ENCODE measurements at regions not wholly inside any gene's neighbourhood (a gene's known extent, or its start where the extent isn't known, plus 50 kb on each side); places are given as distances from the start of the nearest gene placed in this dataset.

DNA sequence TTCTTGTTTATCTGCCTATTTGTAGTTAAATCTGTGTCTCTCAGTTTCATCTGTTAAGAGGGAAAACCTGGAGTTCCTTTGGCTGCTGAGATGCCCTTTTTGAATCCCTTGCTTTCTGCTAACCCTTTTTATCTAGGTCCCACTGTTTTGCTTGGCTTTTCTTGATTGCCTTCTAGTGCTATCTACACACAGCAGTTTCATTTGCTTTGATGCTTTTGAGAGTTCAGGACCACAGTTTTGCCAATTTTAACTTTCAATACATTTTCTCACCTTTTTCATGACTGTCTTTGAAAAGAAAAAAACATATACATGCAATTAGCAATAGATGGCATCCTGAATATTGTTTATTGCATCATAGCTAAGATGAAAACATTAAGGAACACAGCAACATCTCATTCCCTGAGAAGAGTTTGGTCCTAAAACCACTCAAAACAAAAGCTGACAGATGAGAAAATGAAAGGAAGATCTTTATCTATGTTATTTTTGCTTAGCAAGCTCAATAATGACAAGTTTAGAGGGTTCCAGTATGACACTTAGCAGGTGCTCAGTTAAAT is 241.4 kb upstream of the MEX3C start:
- H3K18ac ChIP-seq (ENCODE audit: extremely low read depth, low read length), result no peak overlapping the region
- TF ChIP-seq CHD2 (IDR thresholded peaks at IDR 0.05; ENCODE audit: low read length) (no peak), SIX5 (IDR thresholded peaks at IDR 0.05; ENCODE audit: low read depth, low read length) (no peak), SUZ12 (IDR thresholded peaks at IDR 0.05; ENCODE audit: low read length) (no peak), RFX5 (IDR thresholded peaks at IDR 0.05; ENCODE audit: borderline replicate concordance, low read depth, low read length) (no peak), RXRA (IDR thresholded peaks at IDR 0.05; ENCODE audit: insufficient read depth, low read depth, low read length) (no peak), SP2 (IDR thresholded peaks at IDR 0.05; ENCODE audit: low read length) (no peak), CBX8 (IDR thresholded peaks at IDR 0.05; ENCODE audit: borderline replicate concordance, low read depth, low read length) (no peak), CHD1 (IDR thresholded peaks at IDR 0.05; ENCODE audit: low read depth, low read length) (no peak)

More for the DNA sequence above, 241.4 kb upstream of the MEX3C start:
- Histone ChIP-seq H4K20me1 (replicated peaks in 1 of 2; ENCODE audit: control insufficient read depth in 1 of 2, insufficient read depth in 2 of 2, low read length in 2 of 2) (no peaks in the 10 kb centered on the region), H3K9me3 (ENCODE audit: insufficient read depth in 2 of 2, low read depth in 1 of 2, low read length in 1 of 2) (no peaks in the 10 kb centered on the region), H2BK5ac (ENCODE audit: low read depth, low read length) (no peak overlapping the region), H2BK120ac (replicated peaks; ENCODE audit: low read depth, low read length) (no peak overlapping the region), H4K5ac (ENCODE audit: insufficient read length, low read depth, low read length) (no peak overlapping the region), H3K4me1 (replicated peaks in 1 of 4; ENCODE audit: control insufficient read depth in 3 of 4, insufficient read depth in 4 of 4, low read length in 3 of 4) (no peaks in the 10 kb centered on the region), H2BK12ac (ENCODE audit: low read depth, low read length) (no peak overlapping the region), H3K9ac (replicated peaks in 1 of 4; ENCODE audit: extremely low read depth in 1 of 4, low read depth in 3 of 4, low read length in 3 of 4) (no peak overlapping the region), H4K8ac (ENCODE audit: extremely low read depth, insufficient read depth, low read length) (no peak overlapping the region), H3K56ac (replicated peaks; ENCODE audit: insufficient read length, low read depth, low read length) (no peak overlapping the region), H3K4me3 (ENCODE audit: extremely low read depth in 1 of 4, insufficient read depth in 2 of 4, low read depth in 3 of 4, low read length in 4 of 4) (no peak overlapping the region), H2AFZ (ENCODE audit: low read length) (no peak overlapping the region), H3K36me3 (ENCODE audit: control insufficient read depth in 2 of 4, insufficient read depth in 4 of 4, low read length in 3 of 4) (no peaks in the 10 kb centered on the region), H3K79me1 (ENCODE audit: low read depth, low read length) (no peaks in the 10 kb centered on the region), H3K79me2 (ENCODE audit: control insufficient read depth in 1 of 2, insufficient read depth in 2 of 2, low read length in 2 of 2) (no peaks in the 10 kb centered on the region), H4K91ac (replicated peaks; ENCODE audit: insufficient read length, low read length) (no peak overlapping the region), H2BK15ac (ENCODE audit: low read length) (no peak overlapping the region), H2AK5ac (ENCODE audit: low read depth, low read length) (no peak overlapping the region), H3K27me3 (replicated peaks in 1 of 4; ENCODE audit: control insufficient read depth in 3 of 4, extremely low read depth in 1 of 4, insufficient read depth in 3 of 4, low read length in 3 of 4) (no peaks in the 10 kb centered on the region), H3K14ac (ENCODE audit: insufficient read length) (no peak overlapping the region), H3K23ac (ENCODE audit: insufficient read length) (no peak overlapping the region), H2BK20ac (ENCODE audit: low read length) (no peak overlapping the region), H3K4ac (replicated peaks; ENCODE audit: insufficient read length, low read depth, low read length) (no peak overlapping the region), H3K23me2 (ENCODE audit: low read depth, low read length) (no peaks in the 10 kb centered on the region), H3K4me2 (ENCODE audit: insufficient read depth in 1 of 2, low read depth in 2 of 2, low read length in 2 of 2) (no peak overlapping the region), H3K27ac (ENCODE audit: low read depth, low read length) (no peak overlapping the region)
- DNase-seq (ENCODE audit: low read depth in 1 of 2, low spot score in 2 of 2), result no peak
- POLR2A ChIA-PET (ENCODE audit: partially characterized antibody), result no interaction called here
- CTCF ChIA-PET (ENCODE audit: partially characterized antibody), result no interaction called here
- FAIRE-seq, result no peak
